Activated CD4-positive, alpha-beta T cell treated with anti-CD3 and anti-CD28 coated beads, Interleukin-2, Interleukin-4, amounts not matched to agents 100 ng/mL and 50 ng/mL, durations not matched to agents 16 hours and 8 hours (primary cell): ENCODE measurements at regions not wholly inside any gene's neighbourhood (a gene's known extent, or its start where the extent isn't known, plus 50 kb on each side); places are given as distances from the start of the nearest gene placed in this dataset.
"Not testable (repeated sequence)": the region's sequence is repeated elsewhere in the genome, so short reads cannot be mapped to it uniquely, and the experiment has no call there.

Experiments
- DNase-seq: peaks from one replicate; pipeline ENCODE4 v3.0.0-alpha.2; 2020; ENCODE audit warnings: low spot score

- no peak for DNase-seq
Observed at GRCh38 chr1:184854496-184855140, 100.0 kb upstream of the EDEM3 start.

DNA sequence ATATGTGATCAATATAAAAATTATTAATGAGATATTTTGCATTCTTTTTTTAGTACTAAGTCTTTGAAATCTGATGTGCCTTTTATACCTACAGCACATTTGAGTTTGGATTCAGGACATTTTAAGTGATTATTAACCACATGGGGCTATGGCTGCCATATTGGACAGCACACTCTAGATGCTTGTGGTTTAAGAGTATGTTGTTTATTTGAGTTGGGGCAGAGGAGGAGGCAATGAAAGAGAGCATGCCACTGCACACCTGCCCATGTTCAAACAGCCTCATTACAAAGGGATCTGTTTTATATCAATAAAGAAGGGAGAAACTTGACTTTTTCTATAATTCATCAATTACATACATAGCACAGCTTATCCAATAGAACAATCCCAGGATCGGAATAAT, 99.4 kb upstream of the EDEM3 start:
- no peak for DNase-seq

DNA sequence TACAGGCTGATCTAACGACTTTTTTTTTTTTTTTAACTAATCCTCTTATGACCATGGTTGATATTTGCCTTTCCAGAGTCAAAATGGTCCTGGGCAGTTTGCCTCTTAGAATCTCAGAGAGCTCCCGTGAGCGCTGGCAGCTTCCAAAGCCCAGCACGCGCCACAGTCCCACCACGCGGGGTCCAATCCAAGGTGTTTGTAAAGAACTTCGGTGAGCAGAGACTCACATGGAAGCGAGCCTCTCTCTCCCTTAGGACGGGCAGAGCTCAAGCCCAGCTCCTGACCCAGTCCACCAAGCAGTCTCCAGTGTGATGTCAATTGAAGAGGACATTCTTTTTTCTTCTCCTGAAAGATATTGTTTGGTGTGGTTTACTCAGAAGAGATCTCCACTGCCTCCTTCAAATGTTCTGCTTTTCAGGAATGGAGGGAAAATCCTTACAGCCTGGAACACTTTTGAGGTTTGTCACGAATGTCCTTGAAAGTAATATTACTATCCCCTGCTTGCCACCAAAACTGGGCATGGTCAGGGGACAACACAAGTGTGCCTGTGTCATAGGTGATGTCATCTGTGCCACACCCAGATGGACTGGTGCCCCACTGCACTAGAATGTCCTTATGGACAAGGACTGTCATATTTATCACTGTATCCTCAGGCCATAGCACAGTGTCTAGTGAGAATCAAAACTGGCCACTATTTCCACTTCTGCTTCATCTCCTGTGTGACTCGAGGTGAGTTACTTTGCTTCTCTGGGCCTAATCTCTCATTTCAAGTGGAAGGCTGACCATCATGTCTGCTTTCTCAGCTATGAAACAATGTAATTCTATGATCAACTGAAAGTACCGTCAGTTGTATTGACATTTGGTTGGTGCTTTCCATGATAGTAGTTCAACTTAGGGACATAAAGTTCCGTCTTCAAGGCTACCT, 97.4 kb upstream of the EDEM3 start:
- DNase-seq: no peak

GRCh38 chr1:184843732-184844495, 89.3 kb upstream of the EDEM3 start:
- peak; percentile 62 for DNase-seq

DNA sequence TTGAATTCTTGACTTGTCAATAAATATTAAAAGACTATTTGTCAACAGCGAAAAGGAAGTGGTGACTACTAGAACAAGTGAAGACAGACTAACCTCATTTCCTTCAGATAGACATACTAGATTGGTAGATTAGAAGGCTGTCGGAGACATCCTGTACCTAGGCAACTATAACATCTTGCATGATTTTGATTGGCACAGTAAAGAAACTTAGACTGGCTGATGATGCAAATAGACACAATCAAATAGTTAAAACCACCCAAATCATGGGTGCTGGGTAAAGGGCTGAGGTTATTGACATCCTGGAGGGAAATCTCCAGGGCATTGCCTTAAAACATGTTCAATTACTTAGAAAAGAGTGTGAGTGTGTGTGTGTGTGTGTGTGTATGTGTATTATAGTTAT, 85.9 kb upstream of the EDEM3 start:
- DNase-seq: peak; percentile 27

DNA sequence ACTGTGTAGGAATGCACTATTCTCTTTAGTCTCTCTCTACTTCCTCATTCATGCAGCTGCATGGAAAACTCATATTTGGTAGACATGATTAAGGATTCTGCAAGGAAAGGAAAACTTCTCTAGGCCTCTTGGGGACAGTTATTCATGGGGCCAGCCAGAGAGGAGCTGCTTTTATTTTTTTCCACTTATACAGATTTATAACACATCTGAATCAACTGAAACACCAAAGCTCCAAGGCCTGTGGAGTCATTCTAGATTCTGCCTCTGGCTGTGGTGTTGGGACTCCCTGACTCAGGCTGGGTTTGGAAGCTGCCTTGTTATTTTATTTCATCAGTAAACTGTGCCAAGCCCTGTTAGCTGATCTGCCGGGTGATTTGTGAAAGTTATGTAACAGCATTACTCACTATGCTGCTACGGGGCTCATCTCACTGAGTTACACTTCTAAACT, 83.9 kb upstream of the EDEM3 start:
- DNase-seq: no peak

GRCh38 chr1:184836934-184837895, 82.6 kb upstream of the EDEM3 start:
- DNase-seq: no peak

DNA sequence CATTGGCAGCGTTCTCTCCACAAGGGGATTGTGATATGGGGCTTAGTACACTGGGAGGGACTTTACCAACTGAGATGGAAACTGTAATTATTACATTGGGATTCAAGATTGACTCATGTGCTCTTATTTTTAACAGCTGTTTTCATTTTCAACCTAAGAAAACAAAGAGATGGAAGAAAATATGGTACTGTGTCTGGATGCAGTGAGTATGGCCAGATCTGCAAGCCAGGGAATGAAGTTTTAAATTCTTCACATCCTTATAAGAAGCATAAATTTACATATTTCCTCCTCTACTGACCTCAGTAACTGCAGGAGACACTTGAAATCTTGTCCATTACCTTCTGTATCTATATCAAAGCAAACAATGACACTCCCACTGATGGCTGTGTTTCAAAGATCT, 81.5 kb upstream of the EDEM3 start:
- DNase-seq: no peak

DNA sequence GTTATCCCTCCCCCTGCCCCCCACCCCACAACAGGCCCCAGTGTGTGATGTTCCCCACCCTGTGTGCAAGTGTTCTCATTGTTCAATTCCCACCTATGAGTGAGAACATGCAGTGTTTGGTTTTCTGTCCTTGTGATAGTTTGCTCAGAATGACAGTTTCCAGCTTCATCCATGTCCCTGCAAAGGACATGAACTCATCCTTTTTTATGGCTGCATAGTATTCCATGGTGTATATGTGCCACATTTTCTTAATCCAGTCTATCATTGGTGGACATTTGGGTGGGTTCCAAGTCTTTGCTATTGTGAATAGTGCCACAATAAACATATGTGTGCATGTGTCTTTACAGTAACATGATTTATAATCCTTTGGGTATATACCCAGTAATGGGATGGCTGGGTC, 79.3 kb upstream of the EDEM3 start:
- DNase-seq: not testable (repeated sequence)

DNA sequence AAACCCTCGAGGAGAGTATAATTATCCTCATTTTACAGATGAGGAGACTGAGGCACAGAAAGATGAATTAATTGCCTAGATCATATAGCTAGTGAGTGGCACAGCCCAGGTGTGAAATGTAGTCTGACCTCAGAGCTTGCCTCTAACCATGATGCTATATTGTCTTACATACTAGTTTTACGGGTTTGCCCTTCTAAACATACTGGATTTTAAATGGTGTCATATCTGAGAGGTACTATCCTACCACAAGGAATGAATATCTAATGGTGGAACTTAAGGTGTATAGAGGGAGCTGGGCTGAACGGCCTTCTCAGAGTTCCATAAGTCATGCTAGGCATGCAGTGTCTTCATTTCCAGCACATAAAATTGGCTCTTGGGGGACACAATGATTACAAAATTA, 77.9 kb upstream of the EDEM3 start:
- no peak for DNase-seq

GRCh38 chr1:184829496-184829895, 74.8 kb upstream of the EDEM3 start:
- not testable (repeated sequence) for DNase-seq

GRCh38 chr1:184828369-184828717, 73.7 kb upstream of the EDEM3 start:
- DNase-seq: no peak

DNA sequence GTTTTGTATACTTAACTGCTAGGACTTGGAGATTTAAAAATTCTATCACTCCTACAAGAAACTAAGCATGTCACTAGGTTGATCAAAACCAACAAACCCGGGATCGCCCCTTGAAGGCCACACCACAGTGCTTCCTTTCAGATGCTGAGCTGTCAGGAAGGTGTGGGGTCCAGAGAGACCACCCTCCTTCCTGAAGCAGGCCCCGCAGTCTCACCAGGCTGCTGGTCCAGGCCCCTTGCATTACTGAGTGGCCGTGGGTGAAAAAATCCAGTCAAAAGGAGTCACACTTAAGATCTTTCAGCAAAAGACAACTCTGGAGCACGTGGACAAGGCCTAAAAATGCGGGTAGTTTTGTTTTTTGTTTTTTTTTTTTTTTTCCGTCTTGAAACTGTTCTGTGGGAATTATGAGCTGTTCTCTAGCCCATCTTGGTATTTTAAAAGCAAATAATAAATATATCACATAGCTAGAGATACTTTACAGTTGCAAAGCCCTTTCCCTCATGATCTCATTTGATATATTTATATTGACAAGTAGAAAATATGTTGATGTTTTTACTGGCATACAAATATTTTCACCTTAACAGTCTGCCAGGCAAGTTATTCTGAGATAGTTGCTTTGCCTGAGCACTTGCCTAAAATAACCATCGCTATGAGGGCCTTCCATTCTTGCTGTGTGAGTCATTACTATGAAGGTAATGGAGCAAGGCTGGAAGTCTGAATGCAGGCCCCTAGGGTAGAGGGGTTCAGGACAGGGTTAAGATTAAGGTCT, 73.1 kb upstream of the EDEM3 start:
- DNase-seq: no peak

GRCh38 chr1:184826001-184826400, 71.3 kb upstream of the EDEM3 start:
- no peak for DNase-seq

GRCh38 chr1:184825571-184825970, 70.9 kb upstream of the EDEM3 start:
- DNase-seq: no peak

- DNase-seq: no peak
Observed at GRCh38 chr1:184824691-184825323, 70.1 kb upstream of the EDEM3 start.

DNA sequence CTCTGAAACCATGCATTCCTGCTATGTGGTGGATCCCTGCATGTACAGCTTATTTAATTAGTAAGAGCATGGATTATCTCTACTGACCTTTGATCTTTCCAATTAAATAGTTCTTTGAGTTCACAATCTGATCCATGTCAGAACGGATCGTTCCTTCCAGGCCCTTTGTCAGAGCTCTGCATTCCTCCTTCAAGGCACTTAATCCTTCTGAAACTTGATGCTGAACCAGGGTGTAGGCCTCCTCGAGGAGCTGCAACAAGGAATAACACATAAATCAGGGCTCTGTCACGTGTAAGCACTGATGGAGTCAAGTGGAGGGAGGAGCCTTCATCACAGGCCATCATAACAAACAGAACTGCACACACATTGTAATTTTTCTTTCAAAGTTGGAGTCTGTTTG, 68.4 kb upstream of the EDEM3 start:
- DNase-seq: no peak

DNA sequence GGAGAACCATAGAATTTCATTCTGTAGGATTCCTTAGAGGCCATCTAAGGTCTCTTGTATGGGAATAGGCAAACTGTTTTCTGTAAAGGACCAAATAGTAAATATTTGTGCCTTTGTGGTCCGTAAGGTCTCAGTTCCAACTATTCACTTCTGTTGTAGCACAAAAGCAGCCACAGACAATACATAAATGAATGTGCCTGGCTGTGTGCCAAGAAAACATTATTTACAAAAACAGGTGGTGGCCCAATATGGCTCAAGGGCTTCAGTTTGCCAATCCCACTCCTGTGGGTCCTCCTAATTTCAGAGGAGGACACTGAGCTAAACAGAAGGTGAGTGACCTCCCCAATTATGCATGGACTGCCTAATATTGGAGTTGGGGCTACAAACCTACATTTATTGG, 67.6 kb upstream of the EDEM3 start:
- DNase-seq: no peak

DNA sequence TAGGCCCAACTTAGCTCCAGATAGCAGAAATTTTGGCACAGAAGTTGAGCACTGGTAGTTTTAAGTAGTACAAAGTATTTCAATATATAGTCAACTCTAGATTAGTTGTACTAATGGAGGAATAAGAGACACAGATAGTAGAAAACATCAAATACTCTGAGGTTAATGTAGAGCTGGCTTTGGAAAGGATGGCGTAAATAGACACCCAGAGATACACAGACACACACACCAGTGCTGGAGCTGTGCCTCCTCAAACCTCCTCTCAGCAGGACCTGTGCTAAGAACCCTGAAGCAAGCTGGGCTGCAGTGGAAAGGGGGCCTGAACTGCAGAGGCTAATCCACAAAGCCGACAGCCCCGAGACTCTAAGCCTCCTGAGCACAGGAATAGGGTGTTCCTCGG, 67.0 kb upstream of the EDEM3 start:
- DNase-seq: no peak

- no peak for DNase-seq
Observed at GRCh38 chr1:184820956-184821355, 66.3 kb upstream of the EDEM3 start.
